ENCODE measurements at regions not wholly inside any gene's neighbourhood (a gene's known extent, or its start where the extent isn't known, plus 50 kb on each side); places are given as distances from the start of the nearest gene placed in this dataset.

DNA sequence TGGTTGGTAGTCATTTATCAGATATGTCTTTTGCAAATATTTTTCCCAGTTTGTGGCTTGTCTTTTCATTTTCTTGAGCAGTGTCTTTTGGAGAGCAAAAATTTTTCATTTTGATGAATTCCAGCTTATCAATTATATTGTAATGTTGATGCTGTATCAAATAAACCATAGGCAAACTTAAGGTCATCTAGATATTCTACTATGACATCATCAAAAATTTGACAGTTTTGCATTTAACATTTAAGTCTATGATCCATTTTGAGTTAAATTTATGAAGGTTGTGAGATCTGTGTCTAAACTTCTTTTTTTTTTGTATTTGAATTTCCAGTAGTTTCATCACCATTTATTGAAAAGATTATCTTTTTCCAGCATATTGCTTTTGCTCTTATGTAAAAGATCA, 505.5 kb upstream of the COX7C start:
- TF ChIP-seq EP300 (IDR thresholded peaks at IDR 0.05) (no peak), POLR2A (IDR thresholded peaks at IDR 0.05) (no peak), POLR2AphosphoS5 (IDR thresholded peaks at IDR 0.05) (no peak)
- TF ChIP-seq, protein P1, sequence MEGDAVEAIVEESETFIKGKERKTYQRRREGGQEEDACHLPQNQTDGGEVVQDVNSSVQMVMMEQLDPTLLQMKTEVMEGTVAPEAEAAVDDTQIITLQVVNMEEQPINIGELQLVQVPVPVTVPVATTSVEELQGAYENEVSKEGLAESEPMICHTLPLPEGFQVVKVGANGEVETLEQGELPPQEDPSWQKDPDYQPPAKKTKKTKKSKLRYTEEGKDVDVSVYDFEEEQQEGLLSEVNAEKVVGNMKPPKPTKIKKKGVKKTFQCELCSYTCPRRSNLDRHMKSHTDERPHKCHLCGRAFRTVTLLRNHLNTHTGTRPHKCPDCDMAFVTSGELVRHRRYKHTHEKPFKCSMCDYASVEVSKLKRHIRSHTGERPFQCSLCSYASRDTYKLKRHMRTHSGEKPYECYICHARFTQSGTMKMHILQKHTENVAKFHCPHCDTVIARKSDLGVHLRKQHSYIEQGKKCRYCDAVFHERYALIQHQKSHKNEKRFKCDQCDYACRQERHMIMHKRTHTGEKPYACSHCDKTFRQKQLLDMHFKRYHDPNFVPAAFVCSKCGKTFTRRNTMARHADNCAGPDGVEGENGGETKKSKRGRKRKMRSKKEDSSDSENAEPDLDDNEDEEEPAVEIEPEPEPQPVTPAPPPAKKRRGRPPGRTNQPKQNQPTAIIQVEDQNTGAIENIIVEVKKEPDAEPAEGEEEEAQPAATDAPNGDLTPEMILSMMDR (IDR thresholded peaks at IDR 0.05) = no peak

Measured in gastroesophageal sphincter (tissue), 3 donors.